ENCODE measurements at regions not wholly inside any gene's neighbourhood (a gene's known extent, or its start where the extent isn't known, plus 50 kb on each side); places are given as distances from the start of the nearest gene placed in this dataset.
"Not testable (repeated sequence)": the region's sequence is repeated elsewhere in the genome, so short reads cannot be mapped to it uniquely, and the experiment has no call there.

GRCh38 chr18:43341014-43341413 is 63.7 kb upstream of the SYT4 start:
- no peak for DNase-seq

GRCh38 chr18:43350176-43350575 is 72.9 kb upstream of the SYT4 start:
- DNase-seq, result no peak

GRCh38 chr18:43364535-43364934 is 87.2 kb upstream of the SYT4 start:
- DNase-seq, result no peak

GRCh38 chr18:43367895-43368294 is 90.6 kb upstream of the SYT4 start:
- no peak for DNase-seq

GRCh38 chr18:43369311-43369710 is 92.0 kb upstream of the SYT4 start:
- not testable (repeated sequence) for DNase-seq

GRCh38 chr18:43372773-43373172 is 95.5 kb upstream of the SYT4 start:
- no peak for DNase-seq

GRCh38 chr18:43380104-43380672 is 102.9 kb upstream of the SYT4 start:
- DNase-seq, result no peak

GRCh38 chr18:43382641-43383403 is 105.5 kb upstream of the SYT4 start:
- no peak for DNase-seq

GRCh38 chr18:43389163-43389562 is 111.9 kb upstream of the SYT4 start:
- no peak for DNase-seq

GRCh38 chr18:43392168-43392567 is 114.9 kb upstream of the SYT4 start:
- DNase-seq, result no peak

GRCh38 chr18:43393174-43393573 is 115.9 kb upstream of the SYT4 start:
- no peak for DNase-seq

- DNase-seq, result no peak
These were observed 119.0 kb upstream of the SYT4 start for GRCh38 chr18:43396266-43396665.

- no peak for DNase-seq
These were observed 121.3 kb upstream of the SYT4 start for GRCh38 chr18:43398601-43399000.

GRCh38 chr18:43405097-43405496 is 127.8 kb upstream of the SYT4 start:
- no peak for DNase-seq

- DNase-seq, result no peak
These were observed 136.7 kb upstream of the SYT4 start for GRCh38 chr18:43414006-43414405.

GRCh38 chr18:43420091-43420490 is 142.8 kb upstream of the SYT4 start:
- DNase-seq, result no peak

GRCh38 chr18:43420950-43421349 is 143.7 kb upstream of the SYT4 start:
- no peak for DNase-seq

GRCh38 chr18:43422518-43422917 is 145.2 kb upstream of the SYT4 start:
- no peak for DNase-seq

GRCh38 chr18:43435851-43436250 is 158.6 kb upstream of the SYT4 start:
- no peak for DNase-seq

- DNase-seq, result no peak
These were observed 164.8 kb upstream of the SYT4 start for GRCh38 chr18:43442131-43442530.

- DNase-seq, result no peak
These were observed 165.3 kb upstream of the SYT4 start for GRCh38 chr18:43442571-43442970.

GRCh38 chr18:43465483-43465882 is 188.2 kb upstream of the SYT4 start:
- DNase-seq, result no peak

- DNase-seq, result no peak
These were observed 194.6 kb upstream of the SYT4 start for GRCh38 chr18:43471873-43472272.

- no peak for DNase-seq
These were observed 203.8 kb upstream of the SYT4 start for GRCh38 chr18:43481069-43481468.

GRCh38 chr18:43482136-43482535 is 204.8 kb upstream of the SYT4 start:
- no peak for DNase-seq

All from inflammatory macrophage treated with lipopolysaccharide for 4 hours (primary cell).